Esophagus squamous epithelium (tissue), 4 donors: ENCODE measurements at regions not wholly inside any gene's neighbourhood (a gene's known extent, or its start where the extent isn't known, plus 50 kb on each side); places are given as distances from the start of the nearest gene placed in this dataset.

Source experiments
- POLR2A ChIP-seq, 4 donors: fragments of 450-650 bp; IDR thresholded peaks; one replicate each; pipeline ENCODE4 v1.6.1; 2017; ENCODE audit warnings: antibody characterized with exemption in 4 of 4, mild to moderate bottlenecking in 4 of 4, moderate library complexity in 3 of 4
- TF ChIP-seq, protein P1 (sequence below), 6 experiments: fragments of 450-650 bp in 4 of 6; fragments of 200-600 bp in 2 of 6; sonication (generic) in 2 of 6; IDR thresholded peaks; one replicate each; pipeline ENCODE4 v1.5.1; 2016 to 2019; ENCODE audit warnings: antibody characterized with exemption in 6 of 6, mild to moderate bottlenecking in 4 of 6, moderate library complexity in 4 of 6

DNA sequence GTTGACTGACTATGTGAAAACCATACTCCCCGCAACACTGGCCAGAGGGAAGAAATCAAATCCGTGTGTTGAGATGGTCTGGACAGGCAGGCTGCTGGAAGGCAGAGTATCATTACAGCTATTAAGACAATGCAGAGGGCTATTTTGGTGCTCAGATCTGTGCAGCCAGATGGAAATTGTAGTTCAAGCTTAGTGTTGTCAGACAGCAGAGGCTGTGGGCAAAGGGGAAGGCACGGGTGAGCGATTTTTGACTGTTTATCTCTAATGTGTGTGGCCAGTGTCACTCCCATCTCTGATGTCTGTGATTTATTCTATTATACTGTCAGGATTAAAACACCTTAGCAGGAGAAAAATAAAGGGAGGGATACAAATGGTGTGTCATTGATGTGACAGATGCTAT lies 984.4 kb upstream of the WWC1 start:
- no peak for TF ChIP-seq POLR2A (IDR thresholded peaks at IDR 0.05)
- TF ChIP-seq, protein P1, sequence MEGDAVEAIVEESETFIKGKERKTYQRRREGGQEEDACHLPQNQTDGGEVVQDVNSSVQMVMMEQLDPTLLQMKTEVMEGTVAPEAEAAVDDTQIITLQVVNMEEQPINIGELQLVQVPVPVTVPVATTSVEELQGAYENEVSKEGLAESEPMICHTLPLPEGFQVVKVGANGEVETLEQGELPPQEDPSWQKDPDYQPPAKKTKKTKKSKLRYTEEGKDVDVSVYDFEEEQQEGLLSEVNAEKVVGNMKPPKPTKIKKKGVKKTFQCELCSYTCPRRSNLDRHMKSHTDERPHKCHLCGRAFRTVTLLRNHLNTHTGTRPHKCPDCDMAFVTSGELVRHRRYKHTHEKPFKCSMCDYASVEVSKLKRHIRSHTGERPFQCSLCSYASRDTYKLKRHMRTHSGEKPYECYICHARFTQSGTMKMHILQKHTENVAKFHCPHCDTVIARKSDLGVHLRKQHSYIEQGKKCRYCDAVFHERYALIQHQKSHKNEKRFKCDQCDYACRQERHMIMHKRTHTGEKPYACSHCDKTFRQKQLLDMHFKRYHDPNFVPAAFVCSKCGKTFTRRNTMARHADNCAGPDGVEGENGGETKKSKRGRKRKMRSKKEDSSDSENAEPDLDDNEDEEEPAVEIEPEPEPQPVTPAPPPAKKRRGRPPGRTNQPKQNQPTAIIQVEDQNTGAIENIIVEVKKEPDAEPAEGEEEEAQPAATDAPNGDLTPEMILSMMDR (IDR thresholded peaks at IDR 0.05): no peak
